GM19463 (cell line): ENCODE measurements at regions not wholly inside any gene's neighbourhood (a gene's known extent, or its start where the extent isn't known, plus 50 kb on each side); places are given as distances from the start of the nearest gene placed in this dataset.
"Not testable (repeated sequence)": the region's sequence is repeated elsewhere in the genome, so short reads cannot be mapped to it uniquely, and the experiment has no call there.

Experiments used
- ATAC-seq: cut with Tn5 transposase; IDR thresholded peaks from one replicate; pipeline ENCODE4 v1.9.1; 2021; ENCODE audit warnings: mild to moderate bottlenecking, moderate library complexity; ENCODE audit not compliant: unreplicated experiment

GRCh38 chr10:4403638-4404252 lies 422.3 kb upstream of the AKR1E2 start:
- no peak for ATAC-seq

DNA sequence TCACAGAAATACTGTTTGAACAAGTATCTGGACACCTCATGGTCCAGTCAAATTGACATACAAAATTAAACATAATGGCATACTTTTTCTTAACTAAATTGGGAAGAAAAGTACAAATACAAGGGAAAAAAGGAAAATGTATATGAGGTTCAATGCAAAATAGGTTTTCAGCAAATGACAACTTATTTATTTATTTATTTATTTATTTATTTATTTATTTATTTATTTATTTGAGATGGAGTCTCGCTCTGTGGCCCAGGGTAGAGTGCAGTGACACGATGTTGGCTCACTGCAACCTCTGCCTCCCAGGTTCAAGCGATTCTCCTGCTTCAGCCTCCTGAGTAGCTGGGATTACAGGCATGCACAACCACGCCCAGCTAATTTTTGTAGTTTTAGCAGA lies 424.9 kb upstream of the AKR1E2 start:
- ATAC-seq: not testable (repeated sequence)

- ATAC-seq: no peak
Measured at GRCh38 chr10:4399556-4399955, 426.5 kb upstream of the AKR1E2 start.

- ATAC-seq: no peak
Measured at GRCh38 chr10:4398602-4399001, 427.4 kb upstream of the AKR1E2 start.

DNA sequence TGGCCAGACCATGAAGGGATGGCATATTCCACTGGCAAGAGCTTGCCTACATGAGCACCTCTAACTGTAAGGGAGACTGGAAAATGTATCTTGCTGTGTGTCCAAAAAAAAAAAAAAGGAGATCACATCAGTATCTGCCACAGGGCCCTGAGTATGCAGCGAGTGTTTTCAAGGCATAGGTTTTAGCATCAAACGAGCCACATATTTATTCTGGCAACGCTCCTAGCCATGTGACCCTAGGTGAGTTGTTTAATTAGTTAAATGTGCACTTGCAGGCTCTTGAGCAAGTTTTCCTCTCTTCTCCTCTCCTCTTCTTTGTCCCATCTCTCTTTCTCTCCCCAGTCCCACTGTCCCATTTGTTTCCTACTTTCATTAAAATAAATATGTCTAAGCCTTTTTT lies 428.7 kb upstream of the AKR1E2 start:
- ATAC-seq: no peak

DNA sequence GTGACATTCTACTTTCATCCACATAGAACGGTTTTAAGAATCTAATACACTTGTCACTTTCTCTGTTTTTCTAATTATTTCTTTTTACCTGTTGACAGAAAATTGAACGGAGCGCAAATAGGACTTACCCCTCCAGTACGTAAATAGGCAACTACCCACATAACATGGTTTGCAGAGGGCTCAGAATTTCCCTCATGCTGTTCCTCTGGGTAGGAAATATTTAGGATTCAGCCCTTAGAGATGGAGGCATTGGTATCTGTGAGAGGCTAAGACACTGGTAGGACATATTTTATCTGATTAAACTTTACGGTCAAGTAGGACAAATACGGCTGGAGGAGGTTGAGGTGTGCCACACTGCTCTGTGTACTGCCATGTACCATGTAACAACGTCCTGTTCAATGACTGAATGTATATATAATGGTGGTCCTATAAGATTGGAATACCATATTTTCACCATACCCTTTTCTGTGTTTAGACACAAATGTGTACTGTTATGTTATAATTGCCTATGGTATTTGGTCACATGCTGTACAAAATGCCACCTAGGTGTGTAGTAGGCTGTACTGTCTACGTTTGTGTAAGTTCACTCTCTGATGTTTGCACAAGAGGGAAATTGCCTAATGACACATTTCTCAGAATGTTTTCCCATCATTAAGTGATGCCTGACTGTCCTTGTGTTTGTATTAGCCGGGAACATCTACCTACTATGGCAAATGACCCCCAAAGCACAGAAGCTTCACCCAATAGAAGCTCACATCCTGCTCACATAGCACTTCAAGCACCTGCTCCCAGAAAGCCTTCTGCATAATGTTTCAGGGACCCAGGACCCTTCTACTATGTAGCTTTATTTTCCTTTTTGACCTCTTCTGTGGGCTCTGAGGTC lies 429.4 kb upstream of the AKR1E2 start:
- no peak for ATAC-seq

GRCh38 chr10:4395731-4396130 lies 430.3 kb upstream of the AKR1E2 start:
- no peak for ATAC-seq

- not testable (repeated sequence) for ATAC-seq
Measured at GRCh38 chr10:4394455-4394854, 431.6 kb upstream of the AKR1E2 start.

DNA sequence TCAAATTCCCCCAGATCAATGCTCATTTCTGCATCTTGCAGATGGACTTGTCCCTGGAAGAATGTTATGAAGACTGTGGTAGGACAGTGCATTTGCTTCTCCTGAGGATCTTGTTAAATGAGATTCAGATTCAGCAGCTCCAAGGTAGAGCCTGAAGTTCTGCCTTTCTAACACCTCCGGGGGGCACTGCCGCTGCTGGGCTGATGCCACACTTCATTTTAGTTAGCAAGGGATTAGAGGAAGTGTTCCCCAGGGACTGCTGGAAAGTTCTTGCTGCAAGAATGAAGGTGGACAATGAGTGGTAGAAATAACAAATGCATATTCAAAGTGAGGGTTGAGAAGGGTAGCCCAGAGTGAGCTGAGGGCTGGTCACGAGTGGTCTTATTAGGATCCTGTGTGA lies 434.3 kb upstream of the AKR1E2 start:
- ATAC-seq: no peak

DNA sequence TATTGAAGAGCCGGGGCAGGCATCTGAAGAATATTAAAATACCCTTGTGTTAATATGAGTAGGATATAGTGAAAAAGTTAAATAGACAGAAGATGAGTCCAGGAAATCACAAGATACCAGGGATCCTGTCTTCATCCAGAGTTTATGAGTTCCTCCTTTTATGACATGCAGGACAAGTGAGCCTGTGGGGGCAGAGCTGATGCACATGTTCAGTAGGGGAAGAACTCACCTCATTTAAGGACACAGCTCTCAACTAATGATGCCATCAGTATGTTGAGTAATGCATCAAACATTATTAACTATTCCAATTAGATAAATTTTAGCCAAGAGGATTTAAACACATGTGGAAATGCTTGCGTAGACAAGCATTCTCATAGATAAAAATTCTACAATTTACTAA lies 435.8 kb upstream of the AKR1E2 start:
- no peak for ATAC-seq

GRCh38 chr10:4385231-4385870 lies 440.7 kb upstream of the AKR1E2 start:
- no peak for ATAC-seq

DNA sequence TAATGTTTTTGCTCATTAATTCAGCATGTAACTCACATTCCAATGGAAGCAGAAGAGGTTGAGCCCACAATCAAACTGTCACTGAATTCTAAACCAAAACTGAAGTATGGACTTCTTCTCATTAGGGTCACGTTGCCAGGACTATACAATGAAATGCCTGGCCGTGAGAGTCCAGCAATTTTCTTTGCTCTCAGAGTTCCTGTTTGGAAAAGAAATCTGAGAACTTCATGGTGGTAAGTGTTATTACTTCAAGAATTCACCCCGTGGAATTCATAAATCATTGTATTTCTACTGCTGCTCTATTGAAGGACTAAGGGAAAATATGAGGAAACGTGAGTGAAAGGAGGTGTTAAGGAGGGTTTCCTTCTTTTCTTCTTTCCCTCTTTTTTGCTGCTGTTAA lies 441.8 kb upstream of the AKR1E2 start:
- ATAC-seq: no peak

DNA sequence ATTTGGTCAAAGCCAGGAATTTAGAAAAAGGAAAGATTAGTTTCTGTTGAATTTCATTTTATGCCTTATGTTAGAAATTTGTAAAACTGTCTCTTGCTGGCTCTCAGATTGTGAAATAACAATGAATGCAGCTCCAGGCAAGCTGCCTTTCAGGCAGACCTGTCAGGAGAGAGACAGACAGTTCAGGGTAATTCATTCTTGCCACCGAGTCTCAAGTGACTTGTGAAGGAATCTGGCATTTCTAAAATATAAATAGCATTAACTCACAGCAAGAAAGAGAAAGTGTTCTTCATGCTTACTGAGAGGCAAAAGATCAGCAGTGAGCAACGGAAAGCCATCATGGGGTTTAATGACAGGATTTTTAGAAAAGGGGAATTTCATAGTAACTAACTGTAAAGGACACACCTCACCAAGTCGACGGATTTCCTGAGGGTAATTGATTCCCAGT lies 442.3 kb upstream of the AKR1E2 start:
- ATAC-seq: no peak

DNA sequence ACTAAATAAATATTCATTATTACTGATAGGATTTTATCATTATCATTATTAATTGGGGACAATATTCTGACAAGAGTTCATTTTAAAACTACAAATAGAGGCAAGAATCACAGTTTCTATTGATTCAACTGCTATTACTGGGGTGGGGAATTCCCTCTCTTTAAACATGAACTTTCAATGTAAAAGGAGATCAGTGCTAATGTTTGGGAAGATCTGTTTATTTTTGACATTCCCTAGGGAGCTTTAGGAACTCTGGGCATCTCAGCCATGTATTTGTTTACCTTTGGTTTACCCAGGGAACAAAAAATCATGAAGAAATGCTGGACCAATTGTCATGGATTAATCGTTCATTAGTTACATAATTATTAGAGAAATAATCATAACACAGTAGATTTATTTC lies 443.2 kb upstream of the AKR1E2 start:
- ATAC-seq: no peak

DNA sequence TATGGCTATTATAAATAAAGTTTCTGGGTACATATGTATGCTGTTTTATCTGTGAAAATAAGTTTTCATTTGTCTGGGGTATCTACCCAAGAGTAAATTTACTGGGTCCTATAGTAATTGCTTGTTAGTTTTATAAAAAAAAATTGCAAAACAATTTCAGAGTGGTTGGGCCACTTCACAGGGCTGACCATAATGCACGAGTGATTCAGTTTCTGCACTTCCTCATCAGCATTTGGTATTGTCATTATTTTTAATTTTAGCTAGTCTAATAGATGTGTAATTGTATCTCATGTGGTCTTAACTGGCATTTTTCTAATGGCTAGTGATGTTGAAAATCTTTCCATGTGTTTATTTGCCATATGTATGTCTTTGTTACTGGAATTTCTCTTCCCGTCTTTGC lies 452.4 kb upstream of the AKR1E2 start:
- ATAC-seq: no peak

GRCh38 chr10:4373098-4373497 lies 452.9 kb upstream of the AKR1E2 start:
- ATAC-seq: no peak

DNA sequence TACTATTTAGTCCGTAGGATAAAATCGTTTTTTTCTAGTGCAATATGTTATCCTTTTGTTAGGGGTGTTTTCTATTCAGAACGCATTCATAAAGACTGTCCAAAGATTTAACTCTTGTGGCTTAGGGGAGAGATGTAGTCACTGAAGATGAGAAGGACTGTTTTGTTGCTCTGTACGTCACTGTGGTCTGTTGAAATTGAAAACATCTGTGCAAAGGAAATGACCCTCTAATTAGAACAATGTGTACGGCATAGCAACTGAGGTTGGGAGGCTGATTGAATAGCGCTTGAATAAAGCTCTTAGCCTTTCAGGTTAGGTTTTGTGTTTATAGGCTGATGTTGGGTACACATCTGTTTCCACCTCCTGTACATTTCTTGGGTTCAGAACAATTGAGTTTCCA lies 453.4 kb upstream of the AKR1E2 start:
- no peak for ATAC-seq

- ATAC-seq: no peak
Measured at GRCh38 chr10:4371691-4372295, 454.2 kb upstream of the AKR1E2 start.

- no peak for ATAC-seq
Measured at GRCh38 chr10:4370376-4370775, 455.6 kb upstream of the AKR1E2 start.

DNA sequence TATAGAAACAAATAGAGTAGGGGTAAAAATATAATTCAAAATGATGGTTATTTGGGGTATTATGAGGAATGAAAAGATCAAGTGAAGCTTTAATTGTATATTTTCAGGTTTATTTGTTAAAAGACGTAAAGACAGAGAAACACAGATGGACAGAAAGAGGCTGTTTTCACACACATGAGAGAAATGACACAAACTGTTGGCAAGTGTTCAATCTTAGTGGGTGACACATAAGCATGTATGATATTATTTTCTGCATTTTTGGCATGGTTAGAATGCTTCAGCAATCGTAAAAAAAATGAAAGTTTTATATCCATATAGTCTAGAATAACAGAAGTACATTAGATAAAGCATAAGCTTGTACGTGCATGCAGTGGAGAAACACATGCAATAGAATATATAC lies 464.4 kb upstream of the AKR1E2 start:
- no peak for ATAC-seq

DNA sequence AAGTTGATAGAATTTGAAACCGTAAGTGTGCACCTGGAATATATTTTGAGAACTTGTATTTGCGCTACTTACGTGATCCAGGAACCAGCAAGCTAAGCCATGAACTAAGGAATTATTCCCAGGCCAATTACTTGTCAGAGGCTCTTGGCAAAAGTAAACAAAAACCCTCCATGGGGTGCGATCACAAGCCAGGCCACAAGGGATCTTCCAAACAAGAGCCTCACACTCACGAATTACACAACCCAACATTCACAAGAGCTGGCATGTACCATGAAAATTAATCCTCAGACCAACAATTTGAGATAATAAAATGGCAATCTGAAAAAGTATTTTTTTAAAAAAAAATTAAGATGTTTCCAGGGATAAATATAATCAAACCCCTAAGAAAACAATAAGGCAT lies 467.0 kb upstream of the AKR1E2 start:
- no peak for ATAC-seq

DNA sequence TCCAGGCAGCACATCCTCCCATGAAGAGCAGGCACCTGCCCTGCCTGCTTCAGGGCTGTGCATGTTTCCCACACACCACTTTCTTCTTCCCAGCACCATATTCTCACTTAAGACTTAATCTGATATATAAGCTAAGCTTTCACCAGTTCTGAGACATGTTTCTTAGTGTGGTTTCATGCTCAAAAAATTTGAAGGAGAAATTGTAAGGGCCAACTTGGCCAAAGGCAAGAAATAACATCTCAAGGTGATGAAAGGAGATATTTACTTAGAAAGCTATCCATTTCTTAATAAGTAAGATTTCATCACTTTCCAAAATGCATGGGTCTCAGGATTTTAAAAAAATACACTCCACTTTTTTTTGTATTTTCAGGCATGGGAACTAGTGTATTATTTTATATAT lies 468.1 kb upstream of the AKR1E2 start:
- ATAC-seq: no peak
